ENCODE measurements at regions not wholly inside any gene's neighbourhood (a gene's known extent, or its start where the extent isn't known, plus 50 kb on each side); places are given as distances from the start of the nearest gene placed in this dataset.
"Not testable (repeated sequence)": the region's sequence is repeated elsewhere in the genome, so short reads cannot be mapped to it uniquely, and the experiment has no call there.

DNA sequence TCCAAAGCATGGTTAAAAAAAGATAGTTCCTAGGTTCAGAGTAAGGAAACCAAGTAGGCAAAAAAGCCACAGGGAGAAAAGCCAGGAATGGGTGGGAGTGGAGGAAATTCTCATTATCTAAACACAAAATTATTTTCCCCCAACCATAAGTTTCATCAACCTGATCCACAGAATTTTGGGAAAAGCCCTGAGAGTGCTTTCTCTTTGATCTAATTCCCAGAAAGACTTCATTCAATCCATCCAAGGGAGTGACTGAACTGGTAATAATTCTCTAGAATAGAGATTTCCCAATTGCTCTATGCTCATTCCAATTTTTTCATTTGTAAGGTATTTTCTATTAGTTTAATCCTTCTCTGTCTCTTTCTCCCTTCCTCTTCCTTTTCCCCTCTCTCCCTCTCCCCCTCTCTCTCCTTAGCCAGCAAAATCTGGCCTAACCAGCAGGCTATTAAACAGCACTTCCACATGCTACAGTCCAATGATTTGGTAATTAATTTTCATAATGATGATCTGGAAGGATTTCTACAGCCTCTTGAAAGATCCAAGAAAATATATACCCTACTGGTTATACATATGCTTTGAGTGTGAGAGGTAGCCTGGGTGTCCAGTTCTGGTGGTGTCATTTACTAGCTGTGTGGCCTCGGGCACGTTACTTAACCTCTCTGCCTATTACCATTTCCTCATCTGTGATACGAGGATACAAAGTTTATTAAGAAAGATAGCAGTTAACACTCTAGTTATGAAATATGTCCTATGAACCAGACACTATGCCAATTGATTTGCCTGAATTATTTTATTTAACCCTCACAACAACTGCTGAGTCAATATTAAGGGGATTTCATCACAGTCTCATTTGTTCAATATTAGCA is 251.5 kb upstream of the RASGEF1B start:
- DNase-seq (ENCODE audit: low read depth): no peak

DNA sequence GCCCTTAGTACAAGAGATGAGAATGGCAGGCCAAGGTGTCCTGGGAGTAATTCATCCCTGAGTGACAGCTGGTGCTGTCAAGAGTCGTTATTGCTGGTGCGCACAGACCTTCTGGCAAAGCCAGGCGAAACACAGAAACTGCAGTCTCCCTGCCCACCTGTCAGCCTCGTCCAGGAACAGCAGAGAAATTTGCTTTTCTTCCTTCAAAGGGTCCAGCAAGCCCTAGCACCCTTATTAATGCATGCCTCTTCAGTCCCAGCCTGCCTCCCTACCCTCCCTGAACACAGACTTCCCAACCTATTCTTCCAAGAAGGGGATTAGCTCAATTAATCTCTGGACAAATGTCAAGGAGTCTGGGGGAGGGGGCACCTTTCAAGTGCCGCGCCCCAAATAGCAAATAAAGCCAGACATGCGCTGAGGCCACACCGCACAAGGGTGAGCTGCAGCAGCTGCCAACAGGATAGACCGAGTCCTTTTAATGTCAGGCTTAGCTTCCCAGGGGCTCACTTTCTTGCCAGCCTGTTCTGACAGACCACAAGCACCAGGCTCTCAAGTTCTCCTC is 250.7 kb upstream of the RASGEF1B start:
- DNase-seq (ENCODE audit: low read depth): no peak

DNA sequence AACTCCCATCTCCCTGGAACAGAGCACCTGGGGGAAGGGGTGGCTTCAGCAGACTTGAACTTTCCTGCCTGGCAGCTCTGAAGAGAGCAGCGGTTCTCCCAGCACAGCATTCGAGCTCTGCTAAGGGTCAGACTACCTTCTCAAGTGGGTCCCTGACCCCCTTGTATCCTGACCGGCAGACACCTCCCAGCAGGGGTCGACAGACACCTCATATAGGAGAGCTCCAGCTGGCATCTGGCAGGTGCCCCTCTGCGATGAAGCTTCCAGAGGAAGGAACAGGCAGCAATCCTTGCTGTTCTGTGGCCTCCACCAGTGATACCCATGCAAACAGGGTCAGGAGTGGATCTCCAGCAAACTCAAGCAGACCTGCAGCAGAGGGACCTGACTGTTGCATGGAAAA is 244.1 kb upstream of the RASGEF1B start:
- no peak for DNase-seq (ENCODE audit: low read depth)

DNA sequence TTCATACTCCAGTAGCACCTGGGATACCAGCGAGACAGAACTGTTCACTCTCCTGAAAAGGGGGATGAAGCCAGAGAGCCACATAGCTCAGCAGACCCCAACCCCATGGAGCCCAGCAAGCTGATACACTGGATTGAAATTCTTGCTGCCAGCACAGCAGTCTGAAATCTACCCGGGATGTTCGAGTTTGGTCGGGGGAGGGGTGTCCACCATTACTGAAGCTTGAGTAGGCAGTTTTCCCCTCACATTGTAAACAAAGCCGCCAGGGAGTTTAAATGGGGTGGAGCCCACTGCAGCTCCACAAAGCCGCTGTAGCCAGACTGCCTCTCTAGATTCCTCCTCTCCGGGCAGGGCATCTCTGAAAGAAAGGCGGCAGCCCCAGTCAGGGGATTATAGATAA is 243.7 kb upstream of the RASGEF1B start:
- not testable (repeated sequence) for DNase-seq (ENCODE audit: low read depth)

DNA sequence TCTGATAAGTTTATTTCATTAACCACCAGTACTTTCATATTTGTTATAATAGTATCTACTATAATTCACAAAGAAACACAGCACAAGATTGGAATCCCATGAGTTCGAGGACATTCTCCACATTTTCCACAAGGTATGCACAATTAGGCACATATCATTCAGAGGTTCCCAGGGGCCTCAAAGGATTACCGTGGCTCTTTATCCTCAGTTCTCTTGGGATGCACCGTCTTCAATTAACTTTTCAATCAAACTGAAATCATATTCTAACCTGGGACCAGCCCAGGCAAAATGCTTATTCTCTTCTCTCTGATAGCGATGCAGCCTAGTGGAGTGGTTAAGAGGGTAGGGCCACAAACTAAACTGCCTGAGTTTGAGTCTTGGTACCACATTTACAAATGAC is 242.6 kb upstream of the RASGEF1B start:
- DNase-seq (ENCODE audit: low read depth): no peak

DNA sequence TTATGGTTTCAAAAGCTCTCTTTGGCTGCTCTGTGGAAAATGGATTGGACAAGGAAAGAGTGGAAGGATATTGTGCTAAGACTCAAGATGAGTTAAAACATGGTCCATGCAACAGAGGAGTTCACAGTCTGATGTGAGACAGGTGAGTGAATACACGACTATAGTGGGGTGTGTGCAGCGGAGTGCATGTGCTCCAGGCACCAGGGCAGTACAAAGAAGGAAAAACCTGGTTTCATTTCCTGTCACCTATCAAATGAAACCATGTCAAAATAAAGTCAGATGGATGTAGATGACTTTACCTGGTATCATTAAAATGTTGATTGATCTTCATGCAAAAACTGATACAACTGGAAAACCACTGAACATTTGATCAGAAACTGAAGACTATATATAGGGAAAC is 241.0 kb upstream of the RASGEF1B start:
- no peak for DNase-seq (ENCODE audit: low read depth)

DNA sequence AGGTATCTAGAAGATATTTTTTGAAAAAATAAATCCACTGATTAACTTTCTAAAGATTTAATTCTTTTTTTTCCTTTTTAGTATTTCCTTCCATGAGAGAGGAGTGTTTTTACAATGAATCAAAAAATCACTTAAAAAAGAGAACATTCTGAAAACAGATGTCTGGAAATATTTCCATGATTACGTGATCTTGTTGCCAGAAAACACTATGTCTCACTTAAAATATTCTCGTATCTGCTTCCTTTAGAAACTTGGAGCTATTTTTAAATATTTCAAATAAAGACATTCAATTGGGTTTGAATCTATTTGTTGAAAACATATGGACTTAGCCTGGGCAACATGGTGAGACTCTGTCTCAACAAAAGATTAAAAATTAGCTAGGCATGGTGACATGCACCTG is 232.8 kb upstream of the RASGEF1B start:
- DNase-seq (ENCODE audit: low read depth): no peak

DNA sequence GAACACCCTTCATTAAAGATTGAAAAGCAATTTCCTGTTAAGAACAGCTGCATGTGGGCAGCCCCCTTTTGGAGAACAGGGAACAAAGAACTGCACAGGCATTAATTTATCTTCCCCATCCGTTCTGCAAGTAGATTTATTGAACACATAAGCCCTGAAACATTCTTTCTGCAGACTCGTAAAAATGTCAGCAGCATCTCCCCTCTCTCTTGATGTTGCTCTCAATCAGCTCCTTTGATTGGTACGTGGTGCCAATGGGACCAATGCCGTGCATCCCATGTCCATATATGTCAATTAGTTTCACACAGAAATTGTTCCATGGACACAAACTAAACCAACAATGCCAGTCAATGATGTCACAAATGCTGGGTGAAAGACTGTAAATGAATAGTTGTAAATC is 228.5 kb upstream of the RASGEF1B start:
- no peak for DNase-seq (ENCODE audit: low read depth)

DNA sequence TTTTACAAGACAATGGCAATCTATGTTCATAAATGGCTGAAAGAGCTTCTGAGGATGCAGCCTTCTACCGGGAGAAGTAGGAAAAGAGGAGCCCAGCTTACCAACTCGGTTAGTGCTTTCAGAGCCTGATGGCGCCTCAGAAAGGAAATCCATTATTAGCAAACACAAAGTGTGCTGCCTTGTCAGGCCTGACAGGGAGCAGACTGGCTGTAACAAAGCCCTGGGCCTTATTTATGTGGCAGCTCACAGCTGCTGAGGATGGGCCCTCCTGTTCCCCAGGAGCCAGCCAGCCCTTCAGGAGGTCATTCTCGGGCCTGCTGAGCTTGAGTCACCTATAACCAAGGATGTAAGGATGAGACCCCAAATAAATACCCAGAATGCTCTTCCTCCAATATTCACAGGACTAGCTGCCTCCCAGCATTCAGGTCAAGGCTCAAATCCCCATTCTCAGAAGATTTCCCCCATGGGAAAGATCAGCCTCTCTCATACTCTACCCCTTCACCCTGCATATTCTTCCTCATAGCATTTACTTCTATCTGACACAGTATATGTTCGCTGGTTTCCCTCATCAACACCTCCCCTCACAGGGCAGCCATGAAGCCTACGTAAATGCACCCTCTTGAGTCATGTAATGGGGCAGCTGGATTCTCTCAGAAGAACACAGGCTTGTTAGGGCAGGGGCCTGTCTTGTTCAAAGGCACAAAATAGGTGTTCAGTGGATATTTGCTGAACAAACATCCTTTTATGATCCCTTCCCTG is 227.0 kb upstream of the RASGEF1B start:
- no peak for DNase-seq (ENCODE audit: low read depth)

DNA sequence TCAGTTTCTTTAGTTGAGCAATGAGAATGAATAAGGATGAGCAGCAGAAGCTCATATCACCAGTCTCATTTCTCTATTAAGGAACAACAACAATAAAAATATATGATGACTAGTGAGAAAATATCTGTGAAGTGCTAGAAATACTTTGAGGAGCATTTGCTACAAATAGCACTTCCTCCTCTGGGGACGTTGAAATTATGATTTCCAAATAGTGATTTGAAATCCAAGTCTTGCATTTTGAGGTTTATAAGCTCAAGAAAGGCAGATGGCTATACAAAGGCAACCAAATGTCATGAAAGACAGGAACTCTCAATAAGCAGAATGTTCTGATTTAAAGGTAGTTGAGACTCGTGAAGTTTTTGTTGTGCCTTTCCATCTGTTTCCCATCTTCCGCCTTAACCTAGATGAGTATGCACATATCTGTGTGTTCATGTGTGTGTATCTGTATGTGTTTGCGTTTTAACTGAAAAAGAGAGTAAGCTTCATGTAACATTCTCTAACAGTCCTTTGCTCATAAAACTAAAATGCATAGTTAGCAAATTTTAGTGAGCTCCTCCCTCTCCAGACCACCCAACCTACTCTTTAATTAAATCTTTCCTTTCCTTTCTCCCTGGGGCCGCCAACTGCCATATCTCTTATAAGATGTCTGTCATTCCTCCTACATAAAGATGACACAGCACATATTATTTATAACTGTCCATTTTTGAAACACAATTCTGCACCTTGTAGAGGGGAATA is 222.6 kb upstream of the RASGEF1B start:
- no peak for DNase-seq (ENCODE audit: low read depth)

DNA sequence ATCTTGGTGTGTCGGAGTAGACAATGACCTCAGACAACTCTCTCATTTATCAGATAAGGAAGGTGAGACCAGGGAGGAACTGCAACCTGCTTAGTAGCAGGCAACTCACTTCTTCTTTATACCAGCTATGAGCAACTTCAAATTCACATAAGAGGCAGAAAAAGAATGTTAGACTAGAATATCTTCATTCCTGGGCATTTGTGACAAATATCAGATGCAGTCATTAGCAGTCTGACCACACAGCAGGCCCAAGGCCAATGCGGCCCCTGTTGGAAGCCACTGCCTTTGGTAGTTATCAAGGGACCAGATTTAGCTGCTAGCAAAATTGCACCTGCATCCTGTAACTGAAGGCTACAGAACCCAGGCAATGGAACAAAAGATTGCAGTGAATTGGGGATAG is 219.2 kb upstream of the RASGEF1B start:
- no peak for DNase-seq (ENCODE audit: low read depth)

DNA sequence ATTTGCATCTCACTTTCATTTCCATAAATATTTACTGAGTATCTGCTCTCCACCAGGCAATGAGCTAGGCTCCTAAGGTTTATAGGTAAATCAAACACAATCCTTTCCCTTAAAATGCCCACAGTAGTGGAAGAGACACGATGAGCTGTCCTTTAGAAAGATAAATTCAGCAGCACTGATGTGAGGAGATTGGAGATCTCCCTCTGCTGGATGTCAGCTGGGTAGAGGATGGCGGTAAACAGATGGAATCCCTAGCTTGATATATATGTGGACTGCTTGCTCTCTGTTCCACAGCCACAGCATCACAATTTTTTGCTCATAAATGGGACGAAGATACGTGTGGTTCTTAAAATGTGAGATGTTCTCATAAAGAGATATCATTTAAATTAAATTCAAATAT is 216.4 kb upstream of the RASGEF1B start:
- DNase-seq (ENCODE audit: low read depth): no peak

DNA sequence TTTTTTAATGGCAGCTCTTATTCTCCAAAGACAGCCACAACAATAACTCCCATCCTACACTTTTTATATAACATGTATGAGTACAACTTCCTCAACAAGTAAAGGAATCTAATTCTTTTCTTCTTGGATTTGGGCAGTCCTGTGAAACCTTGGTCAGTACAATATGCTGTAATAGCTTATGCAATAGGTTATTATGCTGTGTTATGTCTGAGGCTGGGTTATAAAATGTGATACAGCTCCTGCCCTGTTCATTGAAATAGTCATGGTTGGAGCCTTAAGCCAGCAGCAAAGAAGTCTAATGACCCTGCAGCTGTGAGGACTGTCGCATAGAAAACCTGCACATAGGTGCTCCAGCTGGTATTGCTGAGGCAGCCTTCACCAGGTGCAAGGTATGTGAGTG is 215.8 kb upstream of the RASGEF1B start:
- DNase-seq (ENCODE audit: low read depth): no peak

DNA sequence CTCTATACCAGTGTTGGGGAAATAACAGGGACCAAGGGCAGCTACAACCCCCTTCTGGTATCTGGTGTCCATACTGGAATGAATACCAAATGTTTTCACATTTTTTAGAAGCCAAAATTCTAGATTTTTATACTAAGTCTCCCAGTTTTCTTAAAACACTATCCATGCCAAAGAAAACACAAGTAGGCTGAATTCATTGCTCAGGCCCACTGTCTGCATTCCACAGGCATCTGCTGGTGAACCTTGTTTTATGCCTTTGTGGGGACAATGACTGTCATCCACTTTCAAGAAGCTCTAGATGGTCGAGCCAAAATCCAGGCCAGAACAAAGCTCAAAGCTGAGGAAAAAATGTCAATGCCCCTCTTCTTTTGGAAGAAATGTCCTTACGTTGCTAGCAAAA is 213.4 kb upstream of the RASGEF1B start:
- no peak for DNase-seq (ENCODE audit: low read depth)

DNA sequence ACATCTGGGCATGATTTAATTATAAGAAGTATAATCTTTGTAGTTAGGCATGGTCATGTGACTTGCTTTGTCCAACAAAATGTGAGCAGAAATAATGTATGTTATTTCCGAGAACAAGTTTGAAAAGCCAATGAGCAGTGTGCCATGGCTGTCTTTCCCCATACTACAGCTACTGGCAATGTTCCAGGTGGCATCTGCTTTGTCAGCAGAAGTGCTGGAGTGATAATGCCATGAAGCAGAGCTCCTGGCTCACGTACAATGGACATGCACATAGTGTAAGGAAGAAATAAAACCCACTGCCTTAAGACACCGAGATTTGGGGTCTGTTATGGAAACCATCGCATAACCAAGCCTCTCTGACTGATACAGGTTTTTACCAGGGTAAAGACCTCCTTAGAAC is 212.6 kb upstream of the RASGEF1B start:
- no peak for DNase-seq (ENCODE audit: low read depth)

DNA sequence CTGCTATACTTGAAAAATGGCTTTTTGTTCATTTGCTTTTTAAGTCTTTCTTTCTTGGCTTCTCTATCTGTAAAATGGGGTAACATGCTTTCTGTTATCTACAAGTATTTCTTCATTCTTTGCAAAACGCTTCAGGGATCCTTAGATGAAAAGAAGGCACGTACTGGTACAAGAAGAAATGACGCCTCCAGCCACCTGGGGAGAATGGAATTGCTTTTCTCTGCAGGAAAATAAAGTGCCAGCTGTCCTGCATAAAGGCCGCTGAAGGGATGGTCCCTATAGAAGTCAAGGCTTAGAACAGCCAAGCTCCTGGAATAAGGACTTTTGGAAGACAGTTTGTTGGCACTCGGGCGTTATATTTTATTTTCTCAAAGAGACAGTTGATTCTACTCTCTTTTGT is 210.8 kb upstream of the RASGEF1B start:
- no peak for DNase-seq (ENCODE audit: low read depth)

DNA sequence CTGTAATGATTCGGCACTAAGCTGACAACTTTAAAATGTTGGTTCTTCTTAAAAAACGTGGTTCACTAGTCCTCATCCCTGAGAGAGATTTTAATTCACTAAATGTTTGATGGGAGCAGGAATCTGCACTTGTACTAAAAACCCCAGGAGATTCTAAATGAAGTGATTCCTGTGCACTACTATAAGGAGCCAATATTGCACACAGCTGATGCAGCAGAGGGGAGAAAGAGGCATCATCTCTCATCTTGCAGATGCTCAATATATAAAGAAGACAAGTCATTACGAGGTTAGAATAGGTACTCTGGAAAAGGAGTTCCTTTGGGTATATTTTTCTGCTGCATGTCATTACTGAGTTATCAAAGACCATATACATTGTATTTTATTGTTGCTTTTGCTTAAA is 207.6 kb upstream of the RASGEF1B start:
- no peak for DNase-seq (ENCODE audit: low read depth)

DNA sequence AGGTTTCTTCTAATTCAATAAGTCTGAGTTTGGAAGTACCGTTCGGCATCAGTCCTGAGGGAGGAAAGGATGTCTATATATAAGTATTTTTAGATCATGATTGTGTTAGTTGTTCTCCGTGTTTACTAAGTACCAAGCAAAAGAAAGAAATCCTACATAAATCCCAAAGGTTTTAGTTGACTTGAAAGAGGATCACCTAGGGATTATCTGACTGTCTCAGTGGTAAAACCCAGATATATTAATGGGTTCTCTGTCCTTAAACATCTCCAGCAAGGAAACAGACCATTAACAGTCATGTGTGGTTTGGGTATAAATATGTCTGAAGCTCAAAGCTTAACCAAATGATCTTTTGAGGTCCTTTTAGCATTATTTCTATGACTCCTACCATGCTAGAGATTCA is 207.1 kb upstream of the RASGEF1B start:
- DNase-seq (ENCODE audit: low read depth): no peak

DNA sequence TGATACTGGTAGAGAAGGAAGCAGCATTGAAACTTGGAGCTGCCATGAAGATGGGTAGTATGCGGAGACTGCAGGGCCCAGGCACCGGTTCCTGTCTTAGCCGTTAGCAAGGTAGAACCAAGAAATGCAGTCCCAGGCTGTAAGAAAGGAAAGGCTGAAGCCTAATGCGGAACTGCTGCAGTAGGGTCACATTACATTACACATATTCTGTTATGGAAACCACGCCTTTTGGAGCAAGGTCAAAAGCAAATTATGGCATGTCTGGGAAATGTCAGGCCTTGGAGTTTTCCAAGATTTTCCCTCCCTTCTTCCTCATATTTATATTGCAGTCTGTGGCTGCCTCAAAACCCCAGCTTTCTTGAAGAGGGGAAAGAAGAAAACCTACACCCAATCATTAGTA is 204.8 kb upstream of the RASGEF1B start:
- DNase-seq (ENCODE audit: low read depth): no peak

DNA sequence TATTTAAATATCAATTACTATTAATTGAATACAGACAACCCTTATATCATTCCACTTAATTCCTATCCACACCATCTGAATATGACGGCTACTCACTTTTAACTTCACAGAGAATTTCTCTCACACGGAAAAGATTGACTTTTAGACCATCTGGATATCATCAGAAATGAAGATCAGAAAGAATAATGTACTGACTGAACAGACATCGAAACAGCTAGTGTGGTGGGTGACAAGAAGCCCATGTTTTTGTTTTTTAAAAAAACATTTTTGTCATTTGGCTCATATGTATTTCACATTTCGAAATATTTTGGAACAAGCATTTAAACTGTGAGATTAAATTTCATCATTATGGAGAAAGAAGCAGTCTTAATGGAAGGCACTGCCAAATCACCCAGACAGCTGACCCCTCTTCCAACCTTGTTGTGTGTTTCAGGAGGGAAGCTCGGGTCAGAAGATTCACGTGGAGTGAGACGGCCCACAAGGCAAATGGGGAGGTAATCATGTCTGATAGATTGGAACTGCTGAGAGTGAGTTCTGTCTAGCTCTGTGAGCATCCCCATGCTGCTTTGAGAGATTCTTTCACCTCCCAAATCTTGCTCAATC is 204.2 kb upstream of the RASGEF1B start:
- DNase-seq (ENCODE audit: low read depth): no peak

DNA sequence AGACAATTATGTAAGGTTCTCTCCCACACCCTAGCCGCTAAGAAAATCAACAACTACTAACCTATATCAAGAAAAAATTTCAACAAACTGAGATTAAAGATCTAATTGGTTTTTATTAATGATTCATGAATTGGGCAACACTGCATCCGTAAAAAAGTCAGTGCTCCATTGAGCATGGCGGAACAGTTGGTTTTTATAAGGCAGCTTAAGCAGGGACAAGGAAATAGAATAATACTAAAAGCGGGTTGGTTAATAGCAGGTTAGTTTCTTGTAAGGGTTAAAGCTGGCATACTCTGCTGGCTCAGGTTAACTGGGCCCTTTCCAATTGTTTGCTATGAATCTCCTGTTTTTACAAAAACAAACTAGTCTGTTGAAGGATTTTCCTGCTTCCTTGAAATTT is 202.3 kb upstream of the RASGEF1B start:
- no peak for DNase-seq (ENCODE audit: low read depth)

DNA sequence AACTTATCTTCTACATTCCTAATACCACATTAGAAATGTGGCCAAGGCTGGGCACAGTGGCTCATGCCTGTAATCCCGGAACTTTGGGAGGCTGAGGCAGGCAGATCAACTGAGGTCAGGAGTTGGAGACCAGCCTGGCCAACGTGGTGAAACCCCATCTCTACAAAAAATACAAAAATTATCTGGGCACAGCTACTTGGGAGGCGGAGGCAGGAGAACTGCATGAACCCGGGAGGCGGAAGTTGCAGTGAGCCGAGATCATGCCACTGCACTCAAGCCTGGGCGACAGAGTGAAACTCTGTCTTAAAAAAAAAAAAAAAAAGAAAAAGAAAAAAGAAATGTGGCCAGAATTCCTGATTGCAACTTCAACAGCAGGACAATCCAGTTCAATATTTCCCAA is 196.6 kb upstream of the RASGEF1B start:
- not testable (repeated sequence) for DNase-seq (ENCODE audit: low read depth)
